Fibroblast of mammary gland (primary cell): ENCODE measurements at regions not wholly inside any gene's neighbourhood (a gene's known extent, or its start where the extent isn't known, plus 50 kb on each side); places are given as distances from the start of the nearest gene placed in this dataset.

Experiments used
- DNase-seq: peaks from one replicate; pipeline ENCODE4 v3.0.0-alpha.2; 2010; ENCODE audit warnings: low read depth
- H3K4me3 ChIP-seq: 2 replicates; pipeline ENCODE4 v1.5.1; 2011; ENCODE audit warnings: low read depth, mild to moderate bottlenecking, low read length, moderate library complexity; ENCODE audit not compliant: control insufficient read depth
- TF ChIP-seq, protein P1 (sequence below): conservative IDR thresholded peaks from 2 replicates; pipeline ENCODE4 v1.5.1; 2011; ENCODE audit warnings: low read depth, low read length, inconsistent platforms; ENCODE audit not compliant: control insufficient read depth, insufficient read depth

DNA sequence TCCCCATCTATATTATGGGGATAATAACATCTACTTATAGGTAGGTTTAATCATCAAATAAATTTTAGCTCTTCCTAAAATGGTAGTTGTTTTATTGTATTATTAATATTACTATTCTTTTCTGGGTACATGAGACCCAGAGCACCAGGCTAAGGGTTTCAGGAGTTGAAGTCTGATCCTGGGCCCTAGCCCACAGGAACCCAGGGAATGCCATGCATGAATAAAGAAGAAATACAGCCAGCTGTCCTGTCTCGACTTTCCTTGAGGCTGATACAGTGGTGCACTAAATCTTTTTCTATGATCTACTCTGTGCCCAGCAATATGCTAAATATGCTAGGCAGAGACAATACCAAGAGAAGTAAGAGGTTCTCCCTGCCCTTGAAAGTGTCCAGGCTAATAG lies 72.1 kb upstream of the ATP2C1 start:
- H3K4me3 ChIP-seq: no peak overlapping the region
- DNase-seq: no peak
- TF ChIP-seq, protein P1, sequence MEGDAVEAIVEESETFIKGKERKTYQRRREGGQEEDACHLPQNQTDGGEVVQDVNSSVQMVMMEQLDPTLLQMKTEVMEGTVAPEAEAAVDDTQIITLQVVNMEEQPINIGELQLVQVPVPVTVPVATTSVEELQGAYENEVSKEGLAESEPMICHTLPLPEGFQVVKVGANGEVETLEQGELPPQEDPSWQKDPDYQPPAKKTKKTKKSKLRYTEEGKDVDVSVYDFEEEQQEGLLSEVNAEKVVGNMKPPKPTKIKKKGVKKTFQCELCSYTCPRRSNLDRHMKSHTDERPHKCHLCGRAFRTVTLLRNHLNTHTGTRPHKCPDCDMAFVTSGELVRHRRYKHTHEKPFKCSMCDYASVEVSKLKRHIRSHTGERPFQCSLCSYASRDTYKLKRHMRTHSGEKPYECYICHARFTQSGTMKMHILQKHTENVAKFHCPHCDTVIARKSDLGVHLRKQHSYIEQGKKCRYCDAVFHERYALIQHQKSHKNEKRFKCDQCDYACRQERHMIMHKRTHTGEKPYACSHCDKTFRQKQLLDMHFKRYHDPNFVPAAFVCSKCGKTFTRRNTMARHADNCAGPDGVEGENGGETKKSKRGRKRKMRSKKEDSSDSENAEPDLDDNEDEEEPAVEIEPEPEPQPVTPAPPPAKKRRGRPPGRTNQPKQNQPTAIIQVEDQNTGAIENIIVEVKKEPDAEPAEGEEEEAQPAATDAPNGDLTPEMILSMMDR: no peak

DNA sequence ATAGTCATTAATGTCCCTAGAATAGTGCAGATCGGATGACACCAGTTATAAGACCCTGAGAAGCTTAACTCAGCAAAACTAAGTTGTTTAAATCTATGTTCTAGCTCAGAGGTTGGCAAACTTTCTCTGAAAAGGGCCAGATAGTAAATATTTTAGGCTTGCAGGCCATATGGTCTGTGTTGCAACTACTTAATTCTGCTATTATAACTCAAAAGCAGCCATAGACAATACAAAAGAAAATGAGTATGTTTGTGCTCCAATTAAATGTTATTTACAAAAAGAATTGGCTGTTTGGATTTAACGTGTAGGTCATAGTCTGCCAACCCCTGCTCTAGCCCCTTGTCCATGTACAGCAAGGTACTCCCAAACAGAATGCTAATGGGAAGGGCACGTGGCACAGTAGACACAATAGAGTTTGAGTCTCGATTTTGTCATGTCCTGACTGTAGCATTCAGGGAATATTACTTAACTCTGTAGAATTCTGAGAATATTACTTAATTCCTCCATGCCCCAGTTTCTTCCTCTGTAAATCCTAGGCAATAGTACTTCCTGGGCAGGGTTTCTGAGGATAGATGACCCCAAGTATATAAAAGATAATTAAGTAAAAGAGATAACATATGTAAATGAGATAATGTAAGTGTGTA lies 70.5 kb upstream of the ATP2C1 start:
- TF ChIP-seq, protein P1: no peak

DNA sequence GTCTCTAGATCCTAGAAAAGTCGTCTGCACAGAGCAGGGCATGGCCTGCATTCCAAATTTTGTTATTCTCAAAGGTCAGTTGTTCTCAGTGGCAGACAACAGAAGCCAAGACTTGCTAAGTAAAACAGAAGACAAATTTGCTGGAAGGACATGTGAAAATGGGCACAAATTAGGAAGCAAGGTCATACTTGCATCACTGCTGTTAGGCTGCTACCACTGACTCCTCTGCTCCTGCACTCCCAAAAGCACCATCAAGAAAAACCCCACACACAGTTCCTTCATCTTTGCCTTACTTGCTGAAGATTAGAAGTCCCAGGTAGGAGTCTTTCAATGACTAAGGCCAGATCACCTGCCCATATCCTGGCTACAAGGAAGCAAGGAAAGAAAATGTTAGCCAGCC lies 69.9 kb upstream of the ATP2C1 start:
- TF ChIP-seq, protein P1: no peak
- no peak overlapping the region for H3K4me3 ChIP-seq
- no peak for DNase-seq

More for the DNA sequence above, 70.5 kb upstream of the ATP2C1 start:
- no peak for DNase-seq
- H3K4me3 ChIP-seq: no peak overlapping the region

DNA sequence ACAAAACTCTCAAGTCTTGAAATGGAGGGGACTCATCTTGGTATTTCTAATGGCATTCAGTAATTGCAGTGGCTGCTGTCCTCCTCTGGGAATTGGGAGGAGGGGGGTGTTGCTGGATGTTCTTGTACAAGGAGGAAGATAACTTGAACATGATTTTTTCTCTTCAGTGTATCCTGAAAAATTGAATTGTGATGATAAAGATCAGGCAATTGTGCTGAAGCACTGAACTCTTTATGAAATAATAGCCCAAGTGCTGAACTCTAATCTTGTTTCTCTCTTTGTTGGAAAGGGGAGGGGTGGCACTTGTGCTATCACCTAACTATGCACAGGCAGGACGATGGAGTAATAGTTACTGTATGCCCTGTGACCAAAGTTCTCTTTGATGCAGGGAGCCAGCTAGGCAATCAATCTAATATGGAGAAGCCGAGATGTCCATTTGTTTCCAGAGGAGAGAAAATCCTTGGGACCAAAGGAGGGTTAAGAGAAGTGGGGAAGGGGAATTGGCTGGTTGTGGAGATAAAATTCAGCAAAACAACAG lies 68.1 kb upstream of the ATP2C1 start:
- TF ChIP-seq, protein P1: no peak
- no peak for DNase-seq
- H3K4me3 ChIP-seq: no peak overlapping the region

DNA sequence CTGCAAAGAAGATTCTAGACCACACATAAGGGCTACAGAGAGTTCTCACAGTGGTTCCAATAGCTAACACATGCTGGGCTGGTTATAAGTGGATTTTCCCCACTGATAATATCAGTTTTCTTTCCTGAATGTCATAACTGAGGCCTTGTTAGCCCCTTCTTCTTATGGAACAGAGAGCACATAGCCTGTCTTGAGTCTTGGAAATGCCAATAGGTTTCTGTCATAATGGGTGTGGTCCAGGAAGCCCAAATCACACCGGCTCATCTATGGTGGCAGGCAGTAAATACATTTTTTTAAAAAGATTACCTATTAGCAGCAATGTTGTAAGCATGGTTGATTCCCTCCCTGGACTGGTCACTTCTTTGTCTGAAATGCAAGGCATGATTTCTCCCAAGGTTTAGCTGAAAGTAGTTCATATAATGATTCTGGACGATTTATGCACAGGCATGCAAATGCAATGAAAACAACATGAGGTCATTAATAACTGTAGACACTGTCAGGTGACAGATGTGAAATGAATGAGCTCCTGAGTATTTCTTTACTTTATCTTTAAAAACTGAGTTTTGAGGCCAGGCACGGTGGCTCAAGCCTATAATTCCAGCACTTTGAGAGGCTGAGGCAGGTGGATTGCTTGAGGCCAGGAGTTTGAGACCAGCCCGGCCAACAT lies 67.2 kb upstream of the ATP2C1 start:
- TF ChIP-seq, protein P1: no peak
- no peak overlapping the region for H3K4me3 ChIP-seq
- DNase-seq: no peak

DNA sequence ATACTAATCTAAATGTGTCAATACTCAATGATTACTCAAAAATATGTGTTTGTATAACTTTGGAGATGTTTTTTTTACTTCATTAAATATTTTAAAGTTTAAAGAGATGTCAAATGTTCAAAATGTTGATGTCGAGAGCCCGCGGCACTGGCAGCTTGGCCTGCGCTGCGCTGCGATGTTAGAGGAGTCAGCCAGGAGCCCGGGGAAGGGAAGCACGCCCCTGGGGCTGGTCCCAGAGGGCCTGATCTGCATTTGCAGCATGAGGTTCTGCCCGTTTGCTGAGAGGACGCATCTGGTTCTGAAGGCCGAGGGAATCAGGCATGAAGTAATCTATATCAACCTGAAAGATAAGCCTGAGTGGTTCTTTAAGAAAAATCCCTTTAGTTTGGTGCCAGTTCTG lies 66.4 kb upstream of the ATP2C1 start:
- TF ChIP-seq, protein P1: no peak
- H3K4me3 ChIP-seq: no peak overlapping the region
- no peak for DNase-seq
